ENCODE measurements at regions not wholly inside any gene's neighbourhood (a gene's known extent, or its start where the extent isn't known, plus 50 kb on each side); places are given as distances from the start of the nearest gene placed in this dataset.

DNA sequence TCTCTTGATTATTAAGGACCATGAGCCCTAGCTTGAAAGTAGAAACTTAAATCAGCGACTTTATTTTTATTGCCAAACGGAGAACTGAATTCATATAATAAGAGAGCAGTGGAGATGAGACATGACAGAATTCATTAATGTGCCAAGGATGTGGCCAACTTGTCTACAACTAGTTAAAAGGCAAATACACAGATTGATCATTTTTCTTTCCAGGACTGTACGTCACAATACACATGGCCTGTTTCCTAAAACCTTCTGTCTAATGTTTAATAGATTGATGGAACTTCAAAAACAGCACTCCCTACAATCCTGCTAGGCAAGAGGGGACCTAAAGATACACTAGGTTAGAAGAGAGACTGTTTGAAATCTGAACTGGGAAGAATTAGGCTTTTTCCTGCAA, 647.8 kb downstream of the SATB2 start:
- no peak for TF ChIP-seq POLR2AphosphoS5 (IDR thresholded peaks at IDR 0.05; ENCODE audit: borderline replicate concordance, low read depth, low read length)
- no peak for TF ChIP-seq EZH2 (IDR thresholded peaks at IDR 0.05)
